ENCODE measurements at regions not wholly inside any gene's neighbourhood (a gene's known extent, or its start where the extent isn't known, plus 50 kb on each side); places are given as distances from the start of the nearest gene placed in this dataset.

DNA sequence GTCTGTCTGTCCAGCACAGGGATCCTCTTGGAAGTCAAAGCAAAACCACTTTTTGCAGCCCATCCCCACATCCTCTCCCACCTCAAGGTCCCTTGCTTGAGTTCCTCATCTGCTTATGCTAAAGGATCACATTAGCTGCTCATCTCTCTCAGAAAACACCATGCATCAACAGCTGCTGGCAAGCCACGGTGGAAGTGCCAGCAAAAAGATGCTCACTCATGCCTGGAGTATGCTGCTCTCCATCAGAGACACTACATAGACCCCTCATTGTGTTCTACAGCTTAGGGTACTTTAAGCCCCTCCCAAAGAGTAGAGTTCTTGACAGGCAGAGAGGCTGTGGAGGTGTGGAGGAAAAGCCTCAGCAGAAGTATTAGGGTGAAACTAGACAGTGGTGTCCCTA lies 94.6 kb upstream of the COL8A1 start:
- Mint-ChIP-seq H3K4me3 (ENCODE audit: unreplicated experiment) (no peak overlapping the region), H3K4me1 (ENCODE audit: unreplicated experiment) (peaks cover 35% of the 10 kb centered on the region), H3K36me3 (ENCODE audit: low read depth, unreplicated experiment) (no peaks in the 10 kb centered on the region), H3K27me3 (ENCODE audit: unreplicated experiment) (no peaks in the 10 kb centered on the region), H3K27ac (ENCODE audit: unreplicated experiment) (no peak overlapping the region), H3K9me3 (ENCODE audit: unreplicated experiment) (no peaks in the 10 kb centered on the region)
- DNase-seq (ENCODE audit: low spot score), result no peak
- no peak for TF ChIP-seq CTCF (IDR thresholded peaks at IDR 0.05; ENCODE audit: unreplicated experiment)

DNA sequence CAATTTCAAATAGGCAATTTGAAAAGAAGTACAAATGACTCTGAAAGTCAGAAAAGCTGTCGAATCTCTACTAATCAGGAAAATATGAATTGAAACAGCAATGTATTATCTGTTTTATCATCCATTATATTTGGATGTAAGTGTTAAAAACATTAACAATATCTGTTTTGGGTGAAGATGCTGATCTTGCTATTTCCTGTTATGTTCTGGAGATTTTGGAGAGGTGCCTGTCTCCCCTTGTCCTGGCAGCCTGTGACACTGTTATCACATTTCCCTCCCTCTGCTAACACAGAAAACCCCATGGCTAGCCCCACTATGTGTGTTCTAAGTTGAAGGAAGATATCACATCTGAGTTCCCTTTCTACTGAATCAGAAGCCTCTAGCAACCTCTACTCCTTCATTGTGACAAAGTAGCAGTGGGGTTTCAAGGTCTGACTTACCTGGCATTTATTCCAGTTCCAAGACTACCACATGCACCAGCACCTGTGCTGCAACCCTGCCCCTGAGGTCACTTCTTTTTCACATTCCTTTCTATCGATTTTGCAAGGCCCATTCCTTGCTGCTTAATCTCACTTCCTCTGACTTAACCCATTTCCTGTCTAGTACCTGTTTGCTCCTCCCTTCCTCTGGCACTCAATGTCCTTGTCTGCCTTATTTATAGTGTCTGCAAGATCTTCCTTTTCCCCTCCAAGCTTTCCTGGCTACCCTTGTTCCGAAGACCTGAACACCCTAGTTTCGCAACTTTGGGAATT lies 95.5 kb upstream of the COL8A1 start:
- no peaks in the 10 kb centered on the region for H3K27me3 Mint-ChIP-seq (ENCODE audit: unreplicated experiment)
- no peaks in the 10 kb centered on the region for H3K36me3 Mint-ChIP-seq (ENCODE audit: low read depth, unreplicated experiment)
- TF ChIP-seq CTCF (IDR thresholded peaks at IDR 0.05; ENCODE audit: unreplicated experiment), result no peak
- no peak overlapping the region for H3K4me3 Mint-ChIP-seq (ENCODE audit: unreplicated experiment)
- no peak for DNase-seq (ENCODE audit: low spot score)
- no peaks in the 10 kb centered on the region for H3K9me3 Mint-ChIP-seq (ENCODE audit: unreplicated experiment)
- H3K27ac Mint-ChIP-seq (ENCODE audit: unreplicated experiment), result peak overlapping the region; percentile 72
- peaks cover 35% of the 10 kb centered on the region for H3K4me1 Mint-ChIP-seq (ENCODE audit: unreplicated experiment)

DNA sequence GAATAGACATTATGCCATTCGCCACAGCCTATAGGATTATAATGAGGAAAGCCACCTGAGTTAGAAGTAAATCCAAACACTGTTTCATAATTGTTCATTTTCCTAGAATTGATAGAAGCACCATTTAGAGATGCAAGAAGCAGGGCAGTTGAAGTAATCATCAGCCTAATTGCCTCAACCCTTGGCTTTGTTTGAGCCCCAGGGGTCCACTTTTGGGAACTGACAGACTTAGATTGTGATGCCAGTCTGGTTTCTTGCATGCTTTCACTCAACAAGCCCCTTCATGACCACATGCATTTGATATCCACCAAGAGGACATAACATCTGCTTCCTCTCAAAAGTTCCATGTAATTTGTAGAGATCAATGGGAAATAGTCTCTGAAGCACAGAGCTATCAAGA lies 97.2 kb upstream of the COL8A1 start:
- DNase-seq (ENCODE audit: low spot score), result no peak
- TF ChIP-seq CTCF (IDR thresholded peaks at IDR 0.05; ENCODE audit: unreplicated experiment), result no peak
- Mint-ChIP-seq H3K27ac (ENCODE audit: unreplicated experiment) (no peak overlapping the region), H3K4me3 (ENCODE audit: unreplicated experiment) (no peak overlapping the region), H3K4me1 (ENCODE audit: unreplicated experiment) (peaks cover 43% of the 10 kb centered on the region), H3K27me3 (ENCODE audit: unreplicated experiment) (no peaks in the 10 kb centered on the region), H3K36me3 (ENCODE audit: low read depth, unreplicated experiment) (no peaks in the 10 kb centered on the region), H3K9me3 (ENCODE audit: unreplicated experiment) (no peaks in the 10 kb centered on the region)

DNA sequence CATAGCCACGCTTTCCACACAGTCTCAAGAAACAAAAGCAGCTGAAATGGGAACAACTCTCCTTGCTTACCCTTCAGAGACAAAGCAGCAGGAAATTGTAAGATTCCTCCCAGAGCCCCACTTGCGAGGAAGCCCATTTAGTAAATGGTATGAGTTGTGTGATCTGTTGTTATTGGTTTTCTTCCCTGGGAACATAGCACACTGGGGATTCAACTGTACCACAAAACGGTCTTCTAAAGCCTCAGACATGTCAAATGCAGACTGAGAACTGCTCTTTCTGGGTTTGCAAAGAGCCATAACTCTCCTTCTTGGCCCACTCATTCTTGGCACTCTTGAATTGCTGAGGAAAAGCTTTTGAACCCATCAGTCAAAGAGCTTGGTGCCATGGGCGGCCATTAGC lies 101.0 kb upstream of the COL8A1 start:
- H3K27ac Mint-ChIP-seq (ENCODE audit: unreplicated experiment), result no peak overlapping the region
- H3K36me3 Mint-ChIP-seq (ENCODE audit: low read depth, unreplicated experiment), result no peaks in the 10 kb centered on the region
- H3K27me3 Mint-ChIP-seq (ENCODE audit: unreplicated experiment), result no peaks in the 10 kb centered on the region
- no peak for TF ChIP-seq CTCF (IDR thresholded peaks at IDR 0.05; ENCODE audit: unreplicated experiment)
- DNase-seq (ENCODE audit: low spot score), result no peak
- H3K4me3 Mint-ChIP-seq (ENCODE audit: unreplicated experiment), result no peak overlapping the region
- no peaks in the 10 kb centered on the region for H3K9me3 Mint-ChIP-seq (ENCODE audit: unreplicated experiment)
- H3K4me1 Mint-ChIP-seq (ENCODE audit: unreplicated experiment), result peaks cover 21% of the 10 kb centered on the region

DNA sequence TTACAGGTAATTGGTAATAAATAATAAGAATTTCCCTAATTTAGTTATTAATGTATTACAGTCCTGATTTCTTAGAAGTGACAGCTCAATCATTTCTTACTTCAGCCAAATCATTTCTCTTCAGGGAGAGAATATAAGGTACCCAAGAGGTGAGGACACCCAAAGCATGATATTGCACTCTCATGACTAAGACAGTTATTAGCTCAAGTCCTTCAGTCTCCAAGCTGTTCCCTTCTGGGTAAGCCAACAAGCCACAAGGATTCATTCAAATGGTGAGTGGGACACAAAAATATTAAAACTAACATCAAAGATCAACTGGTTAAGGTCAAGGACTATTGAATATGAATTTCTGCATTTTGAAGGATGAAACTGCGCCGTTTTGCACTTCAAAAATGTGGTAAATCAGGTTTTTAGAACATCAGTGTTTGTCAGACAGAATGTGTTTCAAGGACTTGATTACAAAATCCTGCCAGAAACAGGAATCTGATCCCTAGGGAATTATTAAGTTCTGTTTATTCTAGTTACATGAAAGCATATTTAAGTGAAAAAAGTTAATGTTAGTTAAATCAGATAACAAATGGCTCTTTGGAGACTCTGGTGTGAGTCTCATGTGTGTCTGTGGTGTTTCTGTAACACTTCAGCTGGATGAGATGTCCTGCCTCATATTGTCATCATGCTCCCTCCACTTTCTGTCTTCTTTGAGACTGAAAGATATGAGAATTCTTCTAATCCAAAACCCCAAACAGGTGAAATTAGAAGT lies 101.7 kb upstream of the COL8A1 start:
- Mint-ChIP-seq H3K9me3 (ENCODE audit: unreplicated experiment) (no peaks in the 10 kb centered on the region), H3K4me1 (ENCODE audit: unreplicated experiment) (peaks cover 17% of the 10 kb centered on the region), H3K36me3 (ENCODE audit: low read depth, unreplicated experiment) (no peaks in the 10 kb centered on the region), H3K27me3 (ENCODE audit: unreplicated experiment) (no peaks in the 10 kb centered on the region), H3K27ac (ENCODE audit: unreplicated experiment) (no peak overlapping the region), H3K4me3 (ENCODE audit: unreplicated experiment) (no peak overlapping the region)
- no peak for TF ChIP-seq CTCF (IDR thresholded peaks at IDR 0.05; ENCODE audit: unreplicated experiment)
- no peak for DNase-seq (ENCODE audit: low spot score)

Data from endothelial cell (in vitro differentiated cells).